ENCODE measurements at regions not wholly inside any gene's neighbourhood (a gene's known extent, or its start where the extent isn't known, plus 50 kb on each side); places are given as distances from the start of the nearest gene placed in this dataset.
"Not testable (repeated sequence)": the region's sequence is repeated elsewhere in the genome, so short reads cannot be mapped to it uniquely, and the experiment has no call there.

GRCh38 chr7:24049296-24049695 is 234.7 kb upstream of the NPY start:
- DNase-seq (ENCODE audit: low read depth in 3 of 3, low spot score in 2 of 3): no peak

DNA sequence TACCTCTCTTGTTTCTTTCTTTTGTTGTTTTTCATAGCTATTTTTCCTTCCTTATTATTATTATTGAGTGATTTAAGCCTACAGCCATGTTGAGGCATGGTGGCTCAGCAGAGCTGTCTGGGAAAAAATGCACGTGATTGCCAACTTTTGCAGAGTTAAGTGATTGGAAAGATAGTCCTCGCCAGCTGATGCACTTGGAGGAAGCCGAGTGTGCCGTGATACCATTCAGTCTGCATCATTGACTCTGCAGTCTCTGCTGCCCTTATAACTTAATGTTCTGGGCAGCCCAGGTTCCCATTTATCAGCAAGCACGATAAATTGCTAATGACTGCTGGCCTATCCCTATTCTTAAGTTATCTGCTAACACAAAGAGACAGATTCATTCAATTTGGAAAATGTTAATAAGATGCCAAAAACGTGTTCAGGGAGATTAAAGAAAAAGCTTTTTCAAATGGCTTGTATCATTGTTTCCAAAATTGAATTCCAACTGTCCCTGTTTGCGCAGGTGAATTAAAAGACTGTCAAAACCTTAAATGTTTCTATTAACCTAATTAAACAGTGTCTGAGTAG is 232.9 kb upstream of the NPY start:
- no peak for DNase-seq (ENCODE audit: low read depth in 3 of 3, low spot score in 2 of 3)

DNA sequence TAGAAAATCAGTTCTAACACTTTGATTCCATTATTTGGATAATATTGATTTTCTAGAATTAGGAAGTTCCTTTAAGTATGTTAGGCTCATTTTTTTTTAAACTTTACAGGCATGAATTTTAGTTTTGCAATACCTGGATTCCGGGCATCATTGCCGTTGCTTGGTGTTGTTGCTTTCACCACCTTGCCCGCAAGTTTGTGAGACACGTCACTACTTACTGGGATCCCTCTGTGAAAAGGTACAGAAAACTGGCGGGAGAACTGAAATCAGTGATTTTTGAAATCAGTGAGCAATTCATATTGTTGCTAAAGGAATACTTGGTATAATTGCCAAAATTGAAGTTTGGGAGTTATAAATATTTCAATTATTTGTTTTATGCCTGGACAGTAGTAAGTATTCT is 232.3 kb upstream of the NPY start:
- no peak for DNase-seq (ENCODE audit: low read depth in 3 of 3, low spot score in 2 of 3)

DNA sequence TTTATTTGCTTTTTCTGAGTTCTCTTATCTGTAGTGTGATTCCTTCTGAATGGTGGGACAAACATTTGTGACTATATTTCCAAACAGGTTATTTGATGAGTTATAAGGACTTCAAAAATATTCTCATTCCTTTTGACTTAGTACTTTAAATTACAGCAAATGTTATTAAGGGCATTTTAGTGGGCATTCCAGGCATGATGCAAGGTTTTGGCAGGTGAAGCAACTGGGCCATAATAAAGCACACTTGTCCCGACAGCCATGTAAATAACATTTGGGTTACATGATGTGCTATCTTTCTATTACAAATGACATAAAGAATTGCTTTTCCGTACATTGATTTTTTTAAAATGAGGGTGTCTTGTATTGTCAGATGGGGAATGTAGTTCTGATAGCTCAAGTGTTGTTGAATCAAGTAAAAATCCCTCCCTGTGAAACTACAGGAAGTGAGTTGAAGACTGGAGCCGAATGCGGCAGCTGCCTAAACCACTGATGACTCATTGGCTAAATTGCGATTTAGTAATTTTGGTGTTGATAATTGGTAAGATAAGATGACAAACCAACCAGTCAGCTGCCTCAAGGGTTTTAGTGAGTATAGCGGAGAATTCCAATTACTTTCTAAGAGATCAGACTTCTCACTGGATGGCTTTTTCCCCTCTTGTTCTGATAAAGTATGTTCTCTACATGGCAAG is 231.3 kb upstream of the NPY start:
- no peak for DNase-seq (ENCODE audit: low read depth in 3 of 3, low spot score in 2 of 3)

- DNase-seq (ENCODE audit: low read depth in 3 of 3, low spot score in 2 of 3): no peak
Observed at GRCh38 chr7:24054236-24054635, 229.8 kb upstream of the NPY start.

GRCh38 chr7:24057243-24057642 is 226.7 kb upstream of the NPY start:
- DNase-seq (ENCODE audit: low read depth in 3 of 3, low spot score in 2 of 3): no peak

DNA sequence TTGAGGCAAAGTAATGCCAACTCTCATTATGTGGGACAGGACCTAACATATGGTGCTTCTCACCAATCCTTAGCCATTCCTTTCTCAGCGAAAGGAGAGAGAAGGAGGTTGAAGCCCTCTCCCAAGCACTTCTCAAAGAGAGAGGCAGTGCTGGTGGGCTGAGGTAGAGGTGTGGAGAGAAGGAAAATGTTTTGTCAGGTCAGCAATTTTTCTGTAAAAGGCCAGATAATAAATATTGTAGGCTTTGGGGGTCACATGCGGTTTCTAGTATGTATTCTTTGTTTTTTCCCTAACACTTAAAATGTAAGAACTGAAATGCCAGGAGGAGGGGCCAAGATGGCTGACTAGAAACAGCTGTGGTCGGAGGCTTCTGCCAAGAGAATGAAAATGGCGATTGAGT is 225.0 kb upstream of the NPY start:
- no peak for DNase-seq (ENCODE audit: low read depth in 3 of 3, low spot score in 2 of 3)

- DNase-seq (ENCODE audit: low read depth in 3 of 3, low spot score in 2 of 3): no peak
Observed at GRCh38 chr7:24059775-24060174, 224.2 kb upstream of the NPY start.

DNA sequence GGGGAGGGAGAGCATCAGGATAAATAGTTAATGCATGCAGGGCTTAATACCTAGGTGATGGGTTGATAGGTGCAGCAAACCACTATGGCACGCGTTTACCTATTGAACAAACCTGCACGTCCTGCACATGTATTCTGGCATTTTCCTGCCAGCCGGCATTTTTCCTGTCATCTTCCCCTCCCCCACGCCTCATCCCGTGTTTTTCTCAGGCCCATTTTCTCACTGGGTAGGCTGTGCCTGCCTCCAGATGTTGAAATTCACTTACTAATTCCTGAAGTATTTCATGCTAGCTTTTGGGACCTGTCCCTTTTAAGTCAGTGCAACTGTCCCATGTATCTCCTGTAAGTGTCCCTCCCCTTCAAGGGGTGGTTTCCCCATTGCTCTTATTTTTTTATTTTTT is 220.3 kb upstream of the NPY start:
- no peak for DNase-seq (ENCODE audit: low read depth in 3 of 3, low spot score in 2 of 3)

DNA sequence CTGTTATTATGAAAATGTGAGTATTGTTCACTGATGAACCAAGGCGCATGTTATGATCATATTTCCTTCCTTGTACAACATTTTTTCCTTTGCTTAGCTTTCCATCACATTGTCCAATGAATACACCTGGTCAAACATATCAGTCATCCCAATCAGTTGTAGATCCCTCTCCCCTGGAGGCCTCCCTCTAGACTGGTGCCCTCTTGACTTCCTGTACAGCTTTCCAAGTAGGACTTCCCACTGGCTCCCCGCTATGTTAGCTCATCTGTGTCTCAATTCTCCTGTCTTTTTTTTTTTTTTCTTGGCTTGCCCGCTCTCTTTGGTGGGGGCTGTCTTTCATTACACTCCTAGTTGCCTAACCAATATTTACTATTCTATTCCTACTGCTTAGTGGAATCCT is 214.2 kb upstream of the NPY start:
- no peak for DNase-seq (ENCODE audit: low read depth in 3 of 3, low spot score in 2 of 3)

DNA sequence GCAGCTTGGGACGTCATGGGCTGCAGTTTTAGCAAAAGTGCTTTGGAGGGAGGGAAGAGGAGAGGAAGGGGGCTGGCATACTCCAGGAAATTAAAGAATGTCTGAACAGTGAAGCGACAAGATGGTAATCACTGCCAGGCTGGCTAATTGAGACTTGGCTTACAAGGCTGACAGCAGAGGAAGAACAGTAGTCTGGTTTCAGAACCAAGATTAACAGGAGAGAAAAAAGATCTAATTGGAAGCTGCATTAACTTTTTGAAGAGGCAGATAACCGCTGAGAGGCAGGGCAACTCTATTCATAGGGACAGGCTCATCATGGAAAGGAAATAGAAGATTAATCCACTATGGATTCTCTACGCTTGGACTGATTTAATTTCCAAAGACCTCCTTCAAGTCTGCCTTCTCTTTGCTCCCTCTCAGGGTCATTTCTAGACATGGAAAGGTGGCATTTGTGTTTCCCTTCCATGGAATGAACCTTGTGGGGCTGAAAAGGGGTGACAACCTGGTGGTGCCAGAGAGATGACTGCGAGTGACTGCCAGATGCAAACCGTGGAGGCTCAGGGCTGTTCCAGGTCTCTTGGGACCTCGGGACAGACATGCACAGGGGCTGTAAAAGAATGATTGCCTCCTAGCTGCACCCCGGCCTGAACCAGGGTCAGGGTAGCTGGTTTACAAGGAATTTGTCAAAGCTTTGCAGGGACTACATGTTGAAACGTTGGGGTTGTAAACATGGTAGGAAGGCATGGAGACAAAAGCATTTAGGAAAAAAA is 210.2 kb upstream of the NPY start:
- no peak for DNase-seq (ENCODE audit: low read depth in 3 of 3, low spot score in 2 of 3)

- DNase-seq (ENCODE audit: low read depth in 3 of 3, low spot score in 2 of 3): no peak
Observed at GRCh38 chr7:24075426-24075810, 208.6 kb upstream of the NPY start.

DNA sequence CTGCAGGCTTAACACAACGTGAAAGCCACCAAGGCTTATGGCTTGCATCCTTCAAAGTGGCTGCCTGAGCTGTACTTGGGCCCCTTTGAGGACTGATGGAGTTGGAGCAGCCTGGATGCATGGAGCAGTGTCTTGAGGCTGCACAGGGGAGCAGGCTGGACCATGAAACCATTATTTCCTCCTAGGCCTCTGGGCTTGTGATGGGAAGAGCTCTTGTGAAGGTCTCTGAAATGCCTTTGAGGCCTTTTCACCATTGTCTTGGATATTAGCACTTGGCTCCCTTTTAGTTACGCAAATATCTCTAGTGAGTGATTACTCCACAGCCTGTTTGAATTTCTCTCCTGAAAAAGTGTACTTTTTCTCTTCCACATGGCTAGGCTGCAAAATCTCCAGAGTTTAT is 201.2 kb upstream of the NPY start:
- DNase-seq (ENCODE audit: low read depth in 3 of 3, low spot score in 2 of 3): no peak

DNA sequence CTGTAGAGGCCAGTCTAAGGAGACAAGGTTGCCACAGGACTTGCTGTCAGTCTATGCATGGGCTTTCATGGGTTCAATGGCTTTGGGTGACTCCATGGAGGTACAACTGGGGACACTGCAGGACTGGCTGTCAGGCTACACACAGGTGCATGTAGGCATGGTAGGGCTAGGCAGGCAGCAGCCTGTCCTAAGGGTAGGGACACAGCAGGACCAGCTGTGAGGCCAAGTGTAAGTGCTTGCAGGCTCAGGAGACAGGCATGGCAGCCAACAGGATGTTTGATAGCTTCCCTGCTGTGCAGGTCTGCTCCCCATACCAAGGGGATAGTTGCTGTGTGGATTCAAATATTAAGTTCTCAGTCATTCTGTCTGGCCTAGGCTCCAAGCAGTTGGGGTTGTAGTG is 181.0 kb upstream of the NPY start:
- DNase-seq (ENCODE audit: low read depth in 3 of 3, low spot score in 2 of 3): no peak

- DNase-seq (ENCODE audit: low read depth in 3 of 3, low spot score in 2 of 3): no peak
Observed at GRCh38 chr7:24108906-24109376, 175.0 kb upstream of the NPY start.

- DNase-seq (ENCODE audit: low read depth in 3 of 3, low spot score in 2 of 3): no peak
Observed at GRCh38 chr7:24110056-24110455, 173.9 kb upstream of the NPY start.

DNA sequence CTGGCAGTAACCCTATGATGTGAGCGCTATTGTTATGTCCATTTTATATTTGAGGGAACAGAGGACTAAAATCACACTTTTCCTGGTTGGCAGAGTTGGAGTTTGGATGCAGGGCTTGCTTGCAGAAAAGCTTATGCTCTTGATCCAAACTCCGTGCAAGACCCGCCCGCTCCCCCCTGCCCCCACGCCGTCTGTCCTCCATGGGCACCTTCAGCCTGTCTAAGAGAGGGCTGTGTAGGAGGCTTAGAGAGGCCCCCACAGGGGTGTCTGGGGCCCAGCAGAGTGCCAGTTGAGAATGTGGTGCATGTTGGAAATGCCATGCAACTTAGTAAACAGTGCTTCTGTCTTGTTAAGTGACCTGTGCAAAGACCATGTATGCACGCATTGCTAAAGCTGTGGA is 170.5 kb upstream of the NPY start:
- DNase-seq (ENCODE audit: low read depth in 3 of 3, low spot score in 2 of 3): no peak

- DNase-seq (ENCODE audit: low read depth in 3 of 3, low spot score in 2 of 3): no peak
Observed at GRCh38 chr7:24115661-24116060, 168.3 kb upstream of the NPY start.

DNA sequence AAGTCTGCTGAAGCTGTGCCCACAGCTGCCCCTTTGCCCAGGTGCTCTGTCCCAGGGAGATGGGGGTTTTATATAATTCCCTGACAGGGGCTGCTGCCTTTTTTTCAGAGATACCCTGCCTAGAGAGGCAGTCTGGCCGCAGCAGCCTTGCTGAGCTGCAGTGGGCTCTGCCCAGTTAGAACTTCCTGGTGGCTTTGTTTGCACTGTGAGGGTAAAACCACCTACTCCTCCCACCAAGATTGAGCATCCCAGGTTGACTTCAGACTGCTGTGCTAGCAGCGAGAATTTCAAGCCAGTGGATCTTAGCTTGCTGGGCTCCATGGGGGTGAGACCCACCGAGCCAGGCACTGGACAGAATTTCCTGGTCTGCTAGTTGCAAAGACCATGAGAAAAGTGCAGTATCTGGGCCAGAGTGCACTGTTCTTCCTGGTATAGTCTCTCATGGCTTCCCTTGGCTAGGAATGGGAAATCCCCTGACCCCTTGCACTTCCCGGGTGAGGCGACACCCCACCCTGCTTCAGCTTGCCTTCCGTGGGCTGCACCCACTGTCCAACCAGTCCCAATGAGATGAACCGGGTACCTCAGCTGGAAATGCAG is 166.0 kb upstream of the NPY start:
- not testable (repeated sequence) for DNase-seq (ENCODE audit: low read depth in 3 of 3, low spot score in 2 of 3)

DNA sequence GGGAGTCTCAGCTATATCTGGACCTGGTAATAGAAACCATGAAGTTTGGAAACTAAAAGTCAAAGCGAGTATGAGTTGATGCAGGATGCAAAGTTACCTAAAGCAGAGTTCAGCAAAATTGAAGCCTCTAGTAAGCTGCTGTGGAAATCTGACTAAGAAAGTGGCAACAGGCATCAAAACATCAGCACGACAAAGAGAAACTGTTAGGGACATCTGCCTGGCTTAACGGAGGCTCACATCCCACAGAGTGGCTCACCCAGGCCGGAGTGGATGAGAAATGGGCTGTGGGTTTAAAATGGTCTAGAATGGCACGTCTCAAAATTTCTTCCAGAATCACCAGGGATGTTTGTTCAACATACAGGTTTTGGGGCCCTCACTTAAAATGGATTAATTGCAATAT is 164.1 kb upstream of the NPY start:
- no peak for DNase-seq (ENCODE audit: low read depth in 3 of 3, low spot score in 2 of 3)

GRCh38 chr7:24123076-24123475 is 160.9 kb upstream of the NPY start:
- no peak for DNase-seq (ENCODE audit: low read depth in 3 of 3, low spot score in 2 of 3)

DNA sequence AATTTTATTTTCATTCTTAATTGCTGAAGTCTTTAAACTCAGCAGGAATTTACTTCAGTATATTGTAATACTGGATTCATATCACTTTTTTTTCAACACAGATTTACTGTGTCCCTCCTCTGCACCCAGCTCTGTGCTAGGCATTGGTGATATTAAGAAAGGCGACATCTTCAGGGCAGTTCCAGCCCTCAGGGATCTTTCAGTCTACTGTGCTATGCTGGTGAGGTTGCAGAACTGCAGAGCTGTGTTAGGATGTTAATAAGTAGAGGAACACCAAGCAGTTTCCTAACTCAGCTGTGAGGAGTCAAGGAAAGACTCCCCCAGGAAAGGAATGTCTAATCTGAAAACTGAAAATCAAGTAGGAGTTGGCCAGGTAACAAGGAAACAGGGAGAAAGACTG is 158.2 kb upstream of the NPY start:
- DNase-seq (ENCODE audit: low read depth in 3 of 3, low spot score in 2 of 3): no peak

Data from right renal cortex interstitium (tissue), 3 donors.